Fibroblast of lung (primary cell): ENCODE measurements at regions not wholly inside any gene's neighbourhood (a gene's known extent, or its start where the extent isn't known, plus 50 kb on each side); places are given as distances from the start of the nearest gene placed in this dataset.

ENCODE experiments used
- DNase-seq, 2 donors: peaks; one replicate each; pipeline versions ENCODE4 v3.0.0 to v3.0.0-alpha.2; 2010; ENCODE audit warnings: low read depth in 2 of 2
- H2AFZ ChIP-seq: 2 replicates; pipeline ENCODE4 v1.5.1; 2012; ENCODE audit warnings: low read length, control low read depth, inconsistent platforms
- H3K27ac ChIP-seq: 2 replicates; pipeline ENCODE4 v1.5.1; 2011; ENCODE audit warnings: low read length, control low read depth; ENCODE audit not compliant: insufficient read depth
- H3K27me3 ChIP-seq: 2 replicates; pipeline ENCODE4 v1.5.1; 2011; ENCODE audit warnings: mild to moderate bottlenecking, low read length; ENCODE audit not compliant: control insufficient read depth, insufficient read depth
- H3K36me3 ChIP-seq: 2 replicates; pipeline ENCODE4 v1.5.1; 2011; ENCODE audit warnings: low read length; ENCODE audit not compliant: control insufficient read depth, insufficient read depth
- H3K4me1 ChIP-seq: 2 replicates; pipeline ENCODE4 v1.5.1; 2011; ENCODE audit warnings: low read length; ENCODE audit not compliant: control insufficient read depth, insufficient read depth; ENCODE audit errors: extremely low read depth
- H3K4me2 ChIP-seq: 2 replicates; pipeline ENCODE4 v1.5.1; 2011; ENCODE audit warnings: low read length, control low read depth; ENCODE audit not compliant: insufficient read depth; ENCODE audit errors: extremely low read depth
- H3K4me3 ChIP-seq, 4 experiments: fragments of 200-600 bp in 1 of 4; sonication (generic) in 1 of 4; replicated peaks in 1 of 4; 2 replicates each; pipeline ENCODE4 v1.5.1; 2011 to 2016; ENCODE audit warnings: low read length in 4 of 4, low read depth in 3 of 4, mild to moderate bottlenecking in 3 of 4, control low read depth in 2 of 4, inconsistent platforms in 1 of 4, mixed read lengths in 1 of 4; ENCODE audit not compliant: insufficient read depth in 1 of 4; ENCODE audit errors: control extremely low read depth in 1 of 4
- H3K79me2 ChIP-seq: 2 replicates; pipeline ENCODE4 v1.5.1; 2012; ENCODE audit warnings: mild to moderate bottlenecking, low read length, inconsistent platforms; ENCODE audit not compliant: control insufficient read depth, insufficient read depth
- H3K9ac ChIP-seq: 2 replicates; pipeline ENCODE4 v1.5.1; 2011; ENCODE audit warnings: mild to moderate bottlenecking, low read length, control low read depth; ENCODE audit not compliant: insufficient read depth
- H3K9me3 ChIP-seq: 2 replicates; pipeline ENCODE4 v1.5.1; 2012; ENCODE audit warnings: low read depth, low read length; ENCODE audit not compliant: control insufficient read depth, insufficient read depth
- H4K20me1 ChIP-seq: 2 replicates; pipeline ENCODE4 v1.5.1; 2011; ENCODE audit warnings: low read length; ENCODE audit not compliant: control insufficient read depth, insufficient read depth; ENCODE audit errors: extremely low read depth
- CTCF ChIP-seq, 2 donors: IDR thresholded peaks in 1 of 2; conservative IDR thresholded peaks in 1 of 2; 1 replicate in 1 of 2; 2 replicates in 1 of 2; pipeline ENCODE4 v1.5.1; 2011 to 2012; ENCODE audit warnings: low read length in 2 of 2, control low read depth in 1 of 2, inconsistent platforms in 1 of 2, low read depth in 1 of 2, mild to moderate bottlenecking in 1 of 2
- EZH2 ChIP-seq: IDR thresholded peaks from 2 replicates; pipeline ENCODE4 v1.5.1; 2012; ENCODE audit warnings: low read length, control low read depth, mild to moderate bottlenecking; ENCODE audit errors: missing control alignments

- DNase-seq = peak; percentile 38 to 75
- Histone ChIP-seq H3K9ac (no peak overlapping the region), H3K4me3 (no peak overlapping the region), H3K36me3 (no peaks in the 10 kb centered on the region), H3K9me3 (no peaks in the 10 kb centered on the region), H3K79me2 (no peaks in the 10 kb centered on the region), H3K27ac (no peak overlapping the region), H3K4me2 (no peak overlapping the region), H2AFZ (peak overlapping the region; percentile 3), H3K27me3 (peaks cover 9% of the 10 kb centered on the region), H4K20me1 (no peaks in the 10 kb centered on the region), H3K4me1 (peaks cover 23% of the 10 kb centered on the region)
- no peak for TF ChIP-seq EZH2
- TF ChIP-seq CTCF (conservative IDR thresholded peaks at IDR 0.05 in 1 of 2, IDR thresholded peaks at IDR 0.05 in 1 of 2; ENCODE audit: low read depth in 1 of 2, low read length in 2 of 2) = no peak
These were observed 75.2 kb upstream of the TP53I11 start for GRCh38 chr11:45025716-45026492.

GRCh38 chr11:45026835-45027234 lies 76.2 kb upstream of the TP53I11 start:
- TF ChIP-seq CTCF (conservative IDR thresholded peaks at IDR 0.05 in 1 of 2, IDR thresholded peaks at IDR 0.05 in 1 of 2; ENCODE audit: low read depth in 1 of 2, low read length in 2 of 2) (no peak), EZH2 (no peak)
- no peak overlapping the region for H2AFZ ChIP-seq
- peaks cover 17% of the 10 kb centered on the region for H3K4me1 ChIP-seq
- no peak overlapping the region for H3K4me3 ChIP-seq
- DNase-seq = no peak
- H3K27me3 ChIP-seq = peaks cover 9% of the 10 kb centered on the region
- no peak overlapping the region for H3K27ac ChIP-seq
- no peaks in the 10 kb centered on the region for H3K36me3 ChIP-seq
- no peak overlapping the region for H3K4me2 ChIP-seq
- no peaks in the 10 kb centered on the region for H3K79me2 ChIP-seq
- H3K9ac ChIP-seq = no peak overlapping the region
- no peaks in the 10 kb centered on the region for H3K9me3 ChIP-seq
- no peaks in the 10 kb centered on the region for H4K20me1 ChIP-seq

- no peak for DNase-seq
- Histone ChIP-seq H4K20me1 (no peaks in the 10 kb centered on the region), H3K4me2 (no peak overlapping the region), H3K9me3 (no peaks in the 10 kb centered on the region), H2AFZ (no peak overlapping the region), H3K4me3 (no peak overlapping the region), H3K9ac (no peak overlapping the region), H3K4me1 (peaks cover 12% of the 10 kb centered on the region), H3K27ac (no peak overlapping the region), H3K36me3 (no peaks in the 10 kb centered on the region), H3K79me2 (no peaks in the 10 kb centered on the region), H3K27me3 (peaks cover 9% of the 10 kb centered on the region)
- TF ChIP-seq EZH2 (no peak), CTCF (conservative IDR thresholded peaks at IDR 0.05 in 1 of 2, IDR thresholded peaks at IDR 0.05 in 1 of 2; ENCODE audit: low read depth in 1 of 2, low read length in 2 of 2) (no peak)
These were observed 76.6 kb upstream of the TP53I11 start for GRCh38 chr11:45027312-45027711.
